Naive thymus-derived CD8-positive, alpha-beta T cell (primary cell): ENCODE measurements at regions not wholly inside any gene's neighbourhood (a gene's known extent, or its start where the extent isn't known, plus 50 kb on each side); places are given as distances from the start of the nearest gene placed in this dataset.

Experiments
- ATAC-seq, 2 donors: fragments of 150-1000 bp; cut with Tn5 transposase in 1 of 2; sonication (Bioruptor Pico), chemical (Tn5 transposase) in 1 of 2; 1 replicate in 1 of 2; 2 replicates in 1 of 2; pipeline ENCODE4 v1.10.0; 2021; ENCODE audit warnings: mild to moderate bottlenecking in 2 of 2, moderate library complexity in 2 of 2
- POLR2A ChIA-PET: fragments of 350-600 bp; sonication (Branson Sonifier 250); formaldehyde crosslinking; loops from one replicate; lab custom pipeline; 2021; ENCODE audit warnings: antibody characterized with exemption; lab: Charles Lee
- DNase-seq, 10 donors: peaks; one replicate each; pipeline versions ENCODE4 v3.0.0 to v3.0.0-alpha.2; 2020 to 2022
- H3K27ac Mint-ChIP-seq, 10 donors: one replicate each; pipeline ENCODE4 v1.8.0; 2020 to 2022; ENCODE audit warnings: mild to moderate bottlenecking in 10 of 10, mixed read lengths in 10 of 10, moderate library complexity in 4 of 10, inconsistent platforms in 1 of 10
- H3K27me3 Mint-ChIP-seq, 5 donors: one replicate each; pipeline ENCODE4 v1.8.0; 2021 to 2022; ENCODE audit warnings: mixed read lengths in 5 of 5
- H3K36me3 Mint-ChIP-seq, 3 donors: one replicate each; pipeline ENCODE4 v1.8.0; 2020 to 2022; ENCODE audit warnings: mixed read lengths in 3 of 3, mild to moderate bottlenecking in 2 of 3, inconsistent platforms in 1 of 3
- H3K4me1 Mint-ChIP-seq, 4 donors: one replicate each; pipeline ENCODE4 v1.8.0; 2021 to 2022; ENCODE audit warnings: mixed read lengths in 4 of 4
- H3K4me3 Mint-ChIP-seq, 10 donors: one replicate each; pipeline ENCODE4 v1.8.0; 2020 to 2022; ENCODE audit warnings: mild to moderate bottlenecking in 10 of 10, mixed read lengths in 10 of 10, moderate library complexity in 6 of 10, inconsistent platforms in 1 of 10
- H3K9me3 Mint-ChIP-seq, 9 donors: one replicate each; pipeline ENCODE4 v1.8.0; 2020 to 2022; ENCODE audit warnings: mixed read lengths in 9 of 9, mild to moderate bottlenecking in 3 of 9, inconsistent platforms in 1 of 9, moderate library complexity in 1 of 9

DNA sequence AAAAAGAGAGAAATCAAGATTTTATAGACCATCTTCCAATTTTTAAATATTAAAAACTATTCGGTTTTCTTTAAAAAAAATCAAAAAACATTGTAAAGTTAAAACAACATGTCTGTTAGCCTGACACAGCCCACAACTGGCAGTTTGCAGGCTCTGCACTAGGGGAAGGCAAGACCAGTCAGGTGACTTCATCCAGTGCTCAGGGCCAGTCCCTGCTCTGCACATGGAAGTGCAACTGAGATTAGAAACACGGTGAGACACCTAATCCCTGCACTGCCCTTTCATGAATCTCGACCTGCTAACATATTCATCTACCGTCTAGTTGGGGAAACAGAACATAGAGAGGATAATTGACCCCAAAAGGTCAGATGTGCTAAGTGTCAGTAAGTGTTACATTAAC lies 135.2 kb downstream of the BARD1 start:
- no peak for ATAC-seq
- POLR2A ChIA-PET, result no interaction called here
- peaks cover 0 to 5% (median 4%) of the 10 kb centered on the region in 3 donors for H3K36me3 Mint-ChIP-seq
- H3K4me1 Mint-ChIP-seq, result no peaks in the 10 kb centered on the region
- no peak for DNase-seq
- no peak overlapping the region for H3K4me3 Mint-ChIP-seq
- H3K27me3 Mint-ChIP-seq, result peaks cover 0 to 6% (median 0%) of the 10 kb centered on the region in 5 donors
- H3K27ac Mint-ChIP-seq, result no peak overlapping the region
- H3K9me3 Mint-ChIP-seq, result peaks cover 0 to 5% (median 0%) of the 10 kb centered on the region in 9 donors

- no peaks in the 10 kb centered on the region for H3K4me1 Mint-ChIP-seq
- no peak for DNase-seq
- peaks cover 0 to 8% (median 0%) of the 10 kb centered on the region in 5 donors for H3K27me3 Mint-ChIP-seq
- peaks cover 0 to 18% (median 7%) of the 10 kb centered on the region in 3 donors for H3K36me3 Mint-ChIP-seq
- POLR2A ChIA-PET, result no interaction called here
- no peak for ATAC-seq
- H3K27ac Mint-ChIP-seq, result no peak overlapping the region
- peaks cover 0 to 13% (median 3%) of the 10 kb centered on the region in 9 donors for H3K9me3 Mint-ChIP-seq
- no peak overlapping the region for H3K4me3 Mint-ChIP-seq
Measured at GRCh38 chr2:214671319-214671885, 138.1 kb downstream of the BARD1 start.

GRCh38 chr2:214652473-214652872 lies 157.0 kb downstream of the BARD1 start:
- POLR2A ChIA-PET, result interaction anchor here (0.7 kb wide), 1 partner anchor 1667 kb away, joined by 6 read pairs; no protein-coding TSS in a partner anchor
- Mint-ChIP-seq H3K4me3 (no peak overlapping the region), H3K27ac (no peak overlapping the region), H3K4me1 (no peaks in the 10 kb centered on the region), H3K9me3 (peaks cover 2 to 39% (median 14%) of the 10 kb centered on the region in 9 donors), H3K36me3 (peaks cover 0 to 17% (median 0%) of the 10 kb centered on the region in 3 donors), H3K27me3 (no peaks in the 10 kb centered on the region)
- no peak for ATAC-seq
- DNase-seq, result no peak

DNA sequence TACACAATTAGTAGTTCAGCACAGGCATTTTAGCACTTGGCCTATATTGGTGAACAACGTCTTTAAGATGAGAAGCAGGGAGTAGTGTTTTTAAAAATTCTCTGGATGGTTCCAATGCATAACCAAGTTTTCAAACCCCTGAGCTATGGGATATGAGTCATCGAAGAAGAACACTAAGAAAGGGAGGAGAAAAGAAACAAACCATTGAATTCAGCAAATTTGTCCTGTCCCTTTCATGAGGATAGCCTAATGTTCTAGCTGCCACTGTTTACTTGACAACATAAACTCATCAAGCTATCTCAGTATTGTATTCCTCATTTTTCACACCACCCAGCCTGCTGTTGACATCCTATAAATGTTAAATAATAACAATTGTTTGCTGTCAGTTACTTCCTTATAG lies 158.0 kb downstream of the BARD1 start:
- POLR2A ChIA-PET, result no interaction called here
- Mint-ChIP-seq H3K4me3 (no peak overlapping the region), H3K27ac (no peak overlapping the region), H3K9me3 (peaks cover 0 to 29% (median 10%) of the 10 kb centered on the region in 9 donors), H3K36me3 (peaks cover 0 to 17% (median 0%) of the 10 kb centered on the region in 3 donors), H3K27me3 (no peaks in the 10 kb centered on the region), H3K4me1 (no peaks in the 10 kb centered on the region)
- ATAC-seq (no peak), DNase-seq (no peak)

- ATAC-seq (no peak), DNase-seq (no peak)
- Mint-ChIP-seq H3K27me3 (no peaks in the 10 kb centered on the region), H3K4me1 (no peaks in the 10 kb centered on the region), H3K9me3 (peaks cover 0 to 14% (median 2%) of the 10 kb centered on the region in 9 donors), H3K36me3 (peaks cover 0 to 8% (median 0%) of the 10 kb centered on the region in 3 donors), H3K27ac (no peak overlapping the region), H3K4me3 (no peak overlapping the region)
- POLR2A ChIA-PET, result no interaction called here
Measured at GRCh38 chr2:214649440-214650205, 159.9 kb downstream of the BARD1 start.

DNA sequence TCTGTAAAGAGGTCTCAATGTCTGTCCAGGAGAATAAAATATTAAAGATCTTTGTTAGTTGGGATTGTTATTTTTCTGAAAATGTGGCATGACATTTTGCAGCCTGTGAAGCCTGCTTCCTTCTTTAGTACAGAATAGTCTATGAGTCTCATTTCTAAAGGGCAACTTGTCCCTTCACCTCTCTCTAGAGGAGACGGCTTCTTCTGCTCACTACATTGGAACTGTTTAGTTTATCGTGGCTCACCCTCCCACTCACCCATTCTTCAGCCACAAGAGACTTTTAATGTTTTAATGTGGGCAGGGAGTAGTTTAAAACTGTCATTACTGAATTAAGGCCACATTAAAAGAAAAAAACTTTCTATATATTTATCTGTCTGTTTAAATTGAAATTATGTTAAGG lies 161.0 kb downstream of the BARD1 start:
- H3K9me3 Mint-ChIP-seq, result peaks cover 0 to 11% (median 2%) of the 10 kb centered on the region in 9 donors
- DNase-seq, result no peak
- peaks cover 0 to 4% (median 0%) of the 10 kb centered on the region in 3 donors for H3K36me3 Mint-ChIP-seq
- no peak overlapping the region for H3K27ac Mint-ChIP-seq
- H3K4me3 Mint-ChIP-seq, result no peak overlapping the region
- ATAC-seq, result no peak
- H3K4me1 Mint-ChIP-seq, result no peaks in the 10 kb centered on the region
- H3K27me3 Mint-ChIP-seq, result no peaks in the 10 kb centered on the region
- POLR2A ChIA-PET, result no interaction called here

- H3K27me3 Mint-ChIP-seq, result peaks cover 0 to 18% (median 2%) of the 10 kb centered on the region in 5 donors
- POLR2A ChIA-PET, result no interaction called here
- H3K9me3 Mint-ChIP-seq, result peaks cover 0 to 31% (median 5%) of the 10 kb centered on the region in 9 donors
- H3K27ac Mint-ChIP-seq, result no peak overlapping the region
- H3K36me3 Mint-ChIP-seq, result no peaks in the 10 kb centered on the region
- H3K4me3 Mint-ChIP-seq, result no peak overlapping the region
- ATAC-seq (no peak), DNase-seq (no peak)
- H3K4me1 Mint-ChIP-seq, result peaks cover 0 to 2% (median 0%) of the 10 kb centered on the region in 4 donors
Measured at GRCh38 chr2:214631406-214631805, 178.1 kb downstream of the BARD1 start.

DNA sequence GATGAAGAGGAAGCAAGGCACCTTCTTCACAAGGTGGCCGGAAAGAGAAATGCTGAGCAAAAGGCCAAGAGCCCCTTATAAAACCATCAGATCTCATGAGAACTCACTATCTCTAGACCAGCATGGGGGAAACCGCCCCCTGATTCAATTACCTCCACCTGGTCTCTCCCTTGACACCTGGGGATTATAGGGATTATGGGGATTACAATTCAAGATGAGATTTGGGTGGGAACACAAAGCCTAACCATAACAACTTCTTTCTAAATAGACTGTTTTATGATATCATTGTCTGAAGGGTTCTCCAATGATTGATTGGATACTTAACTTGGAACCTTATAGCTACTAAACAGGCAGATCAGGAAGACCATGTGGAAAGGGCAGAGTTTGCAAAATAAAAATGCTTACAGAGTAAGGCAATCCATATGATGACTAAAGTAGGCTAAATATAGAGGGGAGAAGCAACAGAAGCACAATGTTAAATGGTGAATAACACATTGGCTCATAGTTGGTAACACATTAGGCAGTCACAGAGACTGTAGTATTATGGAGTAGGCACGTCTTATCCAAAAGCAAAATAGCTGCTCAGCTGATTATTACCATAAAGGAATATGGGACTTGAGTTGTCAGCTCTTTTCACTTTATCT lies 179.0 kb downstream of the BARD1 start:
- no peak for ATAC-seq
- peaks cover 0 to 13% (median 1%) of the 10 kb centered on the region in 5 donors for H3K27me3 Mint-ChIP-seq
- H3K4me1 Mint-ChIP-seq, result peaks cover 0 to 2% (median 0%) of the 10 kb centered on the region in 4 donors
- no peaks in the 10 kb centered on the region for H3K36me3 Mint-ChIP-seq
- no peak overlapping the region for H3K27ac Mint-ChIP-seq
- POLR2A ChIA-PET, result no interaction called here
- DNase-seq, result no peak
- no peak overlapping the region for H3K4me3 Mint-ChIP-seq
- peaks cover 0 to 24% (median 5%) of the 10 kb centered on the region in 9 donors for H3K9me3 Mint-ChIP-seq

DNA sequence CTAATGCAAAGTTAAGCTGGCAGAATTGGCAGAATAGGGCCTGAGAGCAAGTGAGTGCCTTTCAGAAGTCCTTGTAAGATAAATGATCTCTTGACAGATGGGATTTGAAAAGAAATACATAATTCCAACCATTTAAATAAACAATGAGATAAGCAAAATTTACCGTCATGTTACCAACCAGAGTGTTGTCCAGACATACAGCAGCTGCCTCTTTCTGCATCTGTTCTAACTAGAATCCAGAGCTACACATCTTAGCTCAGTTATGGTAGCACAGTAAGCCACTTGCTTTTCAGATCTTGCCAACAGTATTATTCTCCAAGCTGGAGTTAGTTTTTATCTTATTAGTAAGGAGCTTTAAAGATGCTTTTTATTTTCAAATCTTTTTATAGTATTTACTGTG lies 179.6 kb downstream of the BARD1 start:
- H3K4me1 Mint-ChIP-seq, result peaks cover 0 to 2% (median 0%) of the 10 kb centered on the region in 4 donors
- ATAC-seq (no peak), DNase-seq (no peak)
- H3K9me3 Mint-ChIP-seq, result peaks cover 0 to 18% (median 4%) of the 10 kb centered on the region in 9 donors
- POLR2A ChIA-PET, result no interaction called here
- no peaks in the 10 kb centered on the region for H3K36me3 Mint-ChIP-seq
- H3K27ac Mint-ChIP-seq, result no peak overlapping the region
- H3K4me3 Mint-ChIP-seq, result no peak overlapping the region
- H3K27me3 Mint-ChIP-seq, result peaks cover 0 to 9% (median 1%) of the 10 kb centered on the region in 5 donors
